Heart left ventricle (tissue), 13 donors: ENCODE measurements at regions not wholly inside any gene's neighbourhood (a gene's known extent, or its start where the extent isn't known, plus 50 kb on each side); places are given as distances from the start of the nearest gene placed in this dataset.
"Not testable (repeated sequence)": the region's sequence is repeated elsewhere in the genome, so short reads cannot be mapped to it uniquely, and the experiment has no call there.

Experiments used
- POLR2A ChIP-seq, 2 donors: fragments of 450-650 bp; IDR thresholded peaks; one replicate each; pipeline ENCODE4 v1.6.1; 2017; ENCODE audit warnings: antibody characterized with exemption in 2 of 2, mild to moderate bottlenecking in 2 of 2, moderate library complexity in 2 of 2
- TF ChIP-seq, protein P1 (sequence below), 12 donors: fragments of 200-600 bp; sonication (generic) in 4 of 12; IDR thresholded peaks; one replicate each; pipeline versions ENCODE4 v1.5.0 to v1.8.0; 2018 to 2022; ENCODE audit warnings: antibody characterized with exemption in 12 of 12, mild to moderate bottlenecking in 5 of 12
- donor health status: ischemic (EF 13 %, LVEDD 7.1; RV severe dilation, severe dysfunction).
- donor health status: DM: no; HTN: yes; CAD: no.
- donor health status: DM: no; HTN: no; CAD: no.
- donor health status: ischemic (EF 25% LVEDD 6.9; RV normal size, moderate dysfunction).
- donor health status: ischemic (EF 25% LVEDD 5.7; RV mildly dilated, moderate dysfunction).
- donor health status: ischemic (EF 35%, LVEDD 5.7; RV mildly dilated, moderate dysfunction).
- donor health status: nonischemic (EF 11% LVEDD 7.7; RV severe dilation, severe dysfunction).
- donor health status: DM: yes; HTN: yes; CAD: no.
- donor health status: PGD.
- donor health status: ischemic (EF 29% LVEDD 5.4; RV normal size, mild dysfunction).
- donor health status: nonischemic (EF 23%, LVEDD 6.1; RV moderate dilation, normal function).

- TF ChIP-seq, protein P1, sequence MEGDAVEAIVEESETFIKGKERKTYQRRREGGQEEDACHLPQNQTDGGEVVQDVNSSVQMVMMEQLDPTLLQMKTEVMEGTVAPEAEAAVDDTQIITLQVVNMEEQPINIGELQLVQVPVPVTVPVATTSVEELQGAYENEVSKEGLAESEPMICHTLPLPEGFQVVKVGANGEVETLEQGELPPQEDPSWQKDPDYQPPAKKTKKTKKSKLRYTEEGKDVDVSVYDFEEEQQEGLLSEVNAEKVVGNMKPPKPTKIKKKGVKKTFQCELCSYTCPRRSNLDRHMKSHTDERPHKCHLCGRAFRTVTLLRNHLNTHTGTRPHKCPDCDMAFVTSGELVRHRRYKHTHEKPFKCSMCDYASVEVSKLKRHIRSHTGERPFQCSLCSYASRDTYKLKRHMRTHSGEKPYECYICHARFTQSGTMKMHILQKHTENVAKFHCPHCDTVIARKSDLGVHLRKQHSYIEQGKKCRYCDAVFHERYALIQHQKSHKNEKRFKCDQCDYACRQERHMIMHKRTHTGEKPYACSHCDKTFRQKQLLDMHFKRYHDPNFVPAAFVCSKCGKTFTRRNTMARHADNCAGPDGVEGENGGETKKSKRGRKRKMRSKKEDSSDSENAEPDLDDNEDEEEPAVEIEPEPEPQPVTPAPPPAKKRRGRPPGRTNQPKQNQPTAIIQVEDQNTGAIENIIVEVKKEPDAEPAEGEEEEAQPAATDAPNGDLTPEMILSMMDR (IDR thresholded peaks at IDR 0.05) = not testable (repeated sequence)
- TF ChIP-seq POLR2A (IDR thresholded peaks at IDR 0.05) = not testable (repeated sequence)
Measured at GRCh38 chr13:63739112-63739735, 2323.6 kb upstream of the PCDH20 start.
